Mucosa of descending colon (tissue), 3 donors: ENCODE measurements at regions not wholly inside any gene's neighbourhood (a gene's known extent, or its start where the extent isn't known, plus 50 kb on each side); places are given as distances from the start of the nearest gene placed in this dataset.

Source experiments
- ATAC-seq: fragments of 200-7000 bp; cut with Tn5 transposase; one replicate; pipeline ENCODE4 v1.9.1; 2020; ENCODE audit warnings: mild to moderate bottlenecking, moderate library complexity
- DNase-seq, 3 donors: peaks; one replicate each; pipeline ENCODE4 v3.0.0-alpha.2; 2020
- H3K36me3 ChIP-seq: fragments of 200-600 bp; one replicate; pipeline ENCODE4 v1.8.0; 2021; ENCODE audit warnings: low read depth, mild to moderate bottlenecking
- H3K4me1 ChIP-seq: fragments of 200-600 bp; one replicate; pipeline ENCODE4 v1.8.0; 2021; ENCODE audit warnings: low read depth, mild to moderate bottlenecking
- H3K4me3 ChIP-seq: fragments of 200-600 bp; one replicate; pipeline ENCODE4 v1.8.0; 2021; ENCODE audit warnings: mild to moderate bottlenecking
- H3K9me3 ChIP-seq: fragments of 200-600 bp; one replicate; pipeline ENCODE4 v1.8.0; 2021; ENCODE audit warnings: mild to moderate bottlenecking
- intact Hi-C, 2 donors: fragments of 100-400 bp; cut with DNase I in 1 of 2; cut with micrococcal nuclease in 1 of 2; formaldehyde crosslinking; loops; one replicate each; pipeline versions ENCODE4 v1.11.0 to v1.11.1; 2022; cut with DNase I, micrococcal nuclease
- TF ChIP-seq, protein P1 (sequence below): fragments of 200-600 bp; IDR thresholded peaks from one replicate; pipeline ENCODE4 v1.8.0; 2022; ENCODE audit warnings: antibody characterized with exemption, mild to moderate bottlenecking
- donor health status: DM: no; HTN: no; CAD: no; lungs with moderate emphysema.
- donor health status: DM: no; HTN: no; CAD: no.
- donor health status: DM: no; HTN: yes; CAD: no.

DNA sequence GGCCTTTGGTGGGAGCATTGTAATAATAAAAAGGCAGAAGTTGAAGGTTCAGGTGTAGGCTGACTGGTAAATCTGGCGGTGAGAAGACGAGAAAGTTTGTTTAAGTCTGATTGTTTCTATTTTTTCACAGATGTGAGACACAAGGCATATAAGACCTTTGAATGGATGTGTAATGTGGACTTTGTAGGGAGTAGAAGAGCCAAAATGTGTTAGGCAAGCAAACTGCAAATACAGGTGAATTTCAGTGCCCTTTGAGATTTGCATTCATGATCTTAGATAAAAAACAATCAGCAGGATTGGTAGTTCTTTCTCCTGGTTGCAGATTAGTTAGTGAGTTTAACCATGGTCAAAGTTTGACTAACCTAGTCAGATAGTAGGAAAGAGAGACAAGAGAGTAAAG lies 238.9 kb downstream of the FRK start:
- ATAC-seq (no peak), DNase-seq (no peak)
- Histone ChIP-seq H3K4me3 (no peak overlapping the region), H3K36me3 (no peaks in the 10 kb centered on the region), H3K9me3 (no peaks in the 10 kb centered on the region), H3K4me1 (no peaks in the 10 kb centered on the region)
- intact Hi-C loops = no loop called here
- TF ChIP-seq, protein P1, sequence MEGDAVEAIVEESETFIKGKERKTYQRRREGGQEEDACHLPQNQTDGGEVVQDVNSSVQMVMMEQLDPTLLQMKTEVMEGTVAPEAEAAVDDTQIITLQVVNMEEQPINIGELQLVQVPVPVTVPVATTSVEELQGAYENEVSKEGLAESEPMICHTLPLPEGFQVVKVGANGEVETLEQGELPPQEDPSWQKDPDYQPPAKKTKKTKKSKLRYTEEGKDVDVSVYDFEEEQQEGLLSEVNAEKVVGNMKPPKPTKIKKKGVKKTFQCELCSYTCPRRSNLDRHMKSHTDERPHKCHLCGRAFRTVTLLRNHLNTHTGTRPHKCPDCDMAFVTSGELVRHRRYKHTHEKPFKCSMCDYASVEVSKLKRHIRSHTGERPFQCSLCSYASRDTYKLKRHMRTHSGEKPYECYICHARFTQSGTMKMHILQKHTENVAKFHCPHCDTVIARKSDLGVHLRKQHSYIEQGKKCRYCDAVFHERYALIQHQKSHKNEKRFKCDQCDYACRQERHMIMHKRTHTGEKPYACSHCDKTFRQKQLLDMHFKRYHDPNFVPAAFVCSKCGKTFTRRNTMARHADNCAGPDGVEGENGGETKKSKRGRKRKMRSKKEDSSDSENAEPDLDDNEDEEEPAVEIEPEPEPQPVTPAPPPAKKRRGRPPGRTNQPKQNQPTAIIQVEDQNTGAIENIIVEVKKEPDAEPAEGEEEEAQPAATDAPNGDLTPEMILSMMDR = no peak

DNA sequence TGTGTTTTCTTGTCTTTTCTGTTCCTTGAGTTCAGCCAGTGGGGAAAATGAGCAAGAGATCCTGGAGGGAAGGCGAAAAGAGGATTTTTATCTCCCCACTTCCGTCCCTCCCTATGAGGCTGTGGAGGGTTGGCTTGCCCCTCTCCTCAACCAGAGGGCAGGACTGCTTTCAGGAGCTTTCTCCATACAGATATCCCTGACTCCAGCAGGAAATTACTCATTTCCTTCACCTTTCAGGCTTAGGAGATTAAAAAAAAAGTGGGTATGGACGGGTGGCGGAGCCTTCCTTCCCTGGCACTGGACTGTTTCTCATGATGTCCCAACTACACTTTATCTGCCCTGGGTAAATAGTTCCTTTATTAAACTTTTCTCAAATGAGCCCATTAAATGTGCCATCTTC lies 241.2 kb downstream of the FRK start:
- Histone ChIP-seq H3K9me3 (no peaks in the 10 kb centered on the region), H3K4me3 (no peak overlapping the region), H3K4me1 (no peaks in the 10 kb centered on the region), H3K36me3 (no peaks in the 10 kb centered on the region)
- TF ChIP-seq, protein P1 = no peak
- DNase-seq (no peak), ATAC-seq (no peak)
- intact Hi-C loops = no loop called here

DNA sequence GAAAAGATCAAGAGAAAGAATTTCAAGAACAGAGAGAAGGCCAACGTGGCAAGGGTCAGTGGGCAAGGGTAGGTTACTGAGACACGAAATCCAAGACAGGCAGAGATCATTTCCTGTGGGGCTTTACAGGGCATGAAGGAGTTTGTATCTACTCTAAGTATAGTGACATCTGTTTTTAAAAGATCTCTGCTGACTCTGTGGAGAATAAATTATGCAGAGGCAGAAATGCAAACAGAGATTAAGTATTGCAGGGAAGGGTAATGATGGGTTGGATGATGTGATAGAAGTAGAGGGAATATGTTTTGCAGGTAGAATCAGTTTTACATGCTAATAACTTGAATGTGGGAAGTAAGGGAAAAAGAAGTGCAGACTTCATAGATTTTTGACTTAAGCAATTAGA lies 243.5 kb downstream of the FRK start:
- H3K36me3 ChIP-seq = no peaks in the 10 kb centered on the region
- intact Hi-C loops = no loop called here

DNA sequence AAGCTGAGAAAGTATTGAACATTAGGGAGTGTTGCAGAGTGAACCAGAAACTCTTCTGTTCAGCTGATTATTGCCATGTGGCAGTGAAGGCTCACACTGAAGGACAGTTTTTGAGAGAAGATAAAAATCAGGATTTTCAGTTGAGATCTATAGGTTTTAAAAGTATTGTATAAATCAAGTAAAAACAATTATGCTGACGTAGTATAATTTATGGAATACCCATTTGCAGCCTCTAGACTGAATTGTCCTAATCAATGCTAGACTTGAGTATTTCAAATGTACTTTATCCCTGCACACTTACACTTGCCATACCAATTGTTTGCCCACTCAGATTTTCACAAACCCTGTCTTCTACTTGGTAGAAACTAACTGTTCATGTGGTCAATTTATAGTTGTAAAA lies 245.8 kb downstream of the FRK start:
- Histone ChIP-seq H3K36me3 (no peaks in the 10 kb centered on the region), H3K9me3 (no peaks in the 10 kb centered on the region), H3K4me1 (no peaks in the 10 kb centered on the region), H3K4me3 (no peak overlapping the region)
- intact Hi-C loops = no loop called here
- DNase-seq (no peak), ATAC-seq (no peak)
- TF ChIP-seq, protein P1 = no peak

More for the DNA sequence above, 243.5 kb downstream of the FRK start:
- Histone ChIP-seq H3K4me3 (no peak overlapping the region), H3K4me1 (no peaks in the 10 kb centered on the region), H3K9me3 (no peaks in the 10 kb centered on the region)
- DNase-seq = no peak
- TF ChIP-seq, protein P1 = no peak
- no peak for ATAC-seq

DNA sequence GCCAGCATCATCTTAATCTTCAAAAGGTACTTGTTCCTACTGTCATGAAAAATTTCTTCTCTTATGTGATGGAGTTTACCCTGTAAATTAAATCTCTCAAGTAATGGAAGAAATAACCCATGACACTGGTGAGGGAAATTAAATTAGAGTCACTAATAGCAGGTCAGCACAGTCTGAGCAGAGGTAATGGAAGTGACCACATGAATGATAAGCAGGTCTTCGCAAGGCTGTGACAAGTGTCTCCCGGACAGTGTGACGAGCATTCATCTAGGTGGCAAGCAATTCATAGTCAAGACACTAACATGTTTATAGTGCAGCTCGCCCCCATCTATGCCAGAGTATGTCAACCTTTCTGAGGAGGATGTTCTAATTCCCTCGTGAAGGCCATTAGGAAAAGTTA lies 249.2 kb downstream of the FRK start:
- Histone ChIP-seq H3K9me3 (no peaks in the 10 kb centered on the region), H3K4me3 (no peak overlapping the region), H3K4me1 (no peaks in the 10 kb centered on the region), H3K36me3 (no peaks in the 10 kb centered on the region)
- TF ChIP-seq, protein P1 = no peak
- DNase-seq (no peak), ATAC-seq (no peak)
- intact Hi-C loops = no loop called here

DNA sequence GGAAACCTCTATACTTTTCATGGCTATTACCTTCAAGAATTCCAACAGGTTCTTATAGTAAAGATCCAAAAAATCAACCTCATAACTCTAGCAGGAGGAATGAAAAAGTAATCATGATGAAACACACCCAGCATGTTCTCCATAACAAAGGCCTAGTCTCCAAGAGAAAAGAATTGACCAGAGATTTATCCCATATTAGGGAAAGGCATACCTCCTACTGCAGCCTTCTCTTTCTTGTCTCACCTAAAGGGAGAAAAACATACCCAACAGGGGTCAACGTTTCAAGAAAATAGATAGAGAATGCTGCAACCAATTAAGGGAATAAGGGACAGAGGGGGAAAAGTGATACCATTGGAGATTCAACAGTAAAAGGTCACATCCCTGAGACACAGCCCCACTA lies 262.5 kb downstream of the FRK start:
- intact Hi-C loops = no loop called here
- no peak for DNase-seq
- Histone ChIP-seq H3K4me1 (no peaks in the 10 kb centered on the region), H3K9me3 (no peaks in the 10 kb centered on the region), H3K36me3 (no peaks in the 10 kb centered on the region), H3K4me3 (no peak overlapping the region)
- ATAC-seq = no peak
- TF ChIP-seq, protein P1 = no peak
